GM12878 (cell line): ENCODE measurements at regions not wholly inside any gene's neighbourhood (a gene's known extent, or its start where the extent isn't known, plus 50 kb on each side); places are given as distances from the start of the nearest gene placed in this dataset.

Experiments
- ATAC-seq: fragments of 200-7000 bp; cut with Tn5 transposase; 3 replicates; pipeline ENCODE4 v1.9.1; 2020; ENCODE audit warnings: mild to moderate bottlenecking, moderate library complexity
- BruUV-seq: library from RNA; stranded (reverse); fragments of 400-500 nt; replicated peaks from 2 replicates; lab custom pipeline; 2021; lab: Mats Ljungman, UMichigan
- CTCF ChIA-PET: fragments of 300-600 bp; sonication (Branson Sonifier 250); formaldehyde crosslinking; extraction: SDS; loops from one replicate; lab custom pipeline; 2021; ENCODE audit warnings: inconsistent platforms; lab: Yijun Ruan, JAX
- POLR2A ChIA-PET: fragments of 350-600 bp; formaldehyde crosslinking; extraction: SDS; loops from one replicate; lab custom pipeline; 2021; ENCODE audit warnings: inconsistent platforms; lab: Charles Lee
- RAD21 ChIA-PET: fragments of 300-600 bp; sonication (Branson Sonifier 250); formaldehyde crosslinking; loops from one replicate; lab custom pipeline; 2023; ENCODE audit warnings: antibody characterized with exemption; ENCODE audit not compliant: unreplicated experiment; lab: Charles Lee
- SMC1A ChIA-PET: fragments of 300-600 bp; sonication (Branson Sonifier 250); formaldehyde crosslinking; loops from one replicate; lab custom pipeline; 2023; ENCODE audit not compliant: unreplicated experiment, uncharacterized antibody; lab: Charles Lee
- DNase-seq: peaks from one replicate; pipeline ENCODE4 v3.0.0-alpha.2; 2011; ENCODE audit warnings: low read depth, low spot score
- FAIRE-seq: peaks from 3 replicates; lab custom pipeline; 2011; peaks lifted over from hg19 to GRCh38; lab: Jason Lieb, UNC
- H2AFZ ChIP-seq: 2 replicates; pipeline ENCODE4 v1.6.0; 2011; ENCODE audit warnings: low read depth, low read length, control low read depth; ENCODE audit not compliant: control insufficient read depth
- H3K27ac ChIP-seq: 2 replicates; pipeline ENCODE4 v1.5.1; 2011; ENCODE audit warnings: control low read depth; ENCODE audit not compliant: control insufficient read depth, insufficient read depth
- H3K27me3 ChIP-seq, 2 experiments: replicated peaks in 1 of 2; 2 replicates each; pipeline versions ENCODE4 v1.6.0 to v1.6.1; 2011; ENCODE audit warnings: low read length in 1 of 2; ENCODE audit not compliant: control insufficient read depth in 2 of 2, insufficient read depth in 2 of 2
- H3K36me3 ChIP-seq, 2 experiments: 2 replicates each; pipeline ENCODE4 v1.5.1; 2011; ENCODE audit warnings: low read length in 1 of 2; ENCODE audit not compliant: control insufficient read depth in 2 of 2, insufficient read depth in 2 of 2
- H3K4me1 ChIP-seq: 2 replicates; pipeline ENCODE4 v1.6.1; 2011; ENCODE audit warnings: mild to moderate bottlenecking, low read length, moderate library complexity, mixed read lengths; ENCODE audit not compliant: control insufficient read depth, insufficient read depth
- H3K4me2 ChIP-seq: 2 replicates; pipeline ENCODE4 v1.6.0; 2011; ENCODE audit warnings: control low read depth; ENCODE audit not compliant: control insufficient read depth, insufficient read depth
- H3K4me3 ChIP-seq: fragments of 200-600 bp; sonication (generic); 2 replicates; pipeline ENCODE4 v1.5.1; 2016
- H3K79me2 ChIP-seq: 2 replicates; pipeline ENCODE4 v1.6.0; 2011; ENCODE audit warnings: low read length; ENCODE audit not compliant: control insufficient read depth, insufficient read depth
- H3K9ac ChIP-seq: 2 replicates; pipeline ENCODE4 v1.8.0; 2011; ENCODE audit warnings: low read length, control low read depth, mixed read lengths; ENCODE audit not compliant: control insufficient read depth, insufficient read depth
- H3K9me3 ChIP-seq: replicated peaks from 3 replicates; pipeline ENCODE4 v1.5.1; 2011; ENCODE audit warnings: mild to moderate bottlenecking, low read length; ENCODE audit not compliant: control insufficient read depth, insufficient read depth
- H4K20me1 ChIP-seq: 2 replicates; pipeline ENCODE4 v1.6.0; 2011; ENCODE audit not compliant: control insufficient read depth, insufficient read depth
- BRCA1 ChIP-seq: IDR thresholded peaks from 2 replicates; pipeline ENCODE4 v1.6.1; 2011; ENCODE audit warnings: low read depth, low read length, improper control_type of control experiment
- CBX3 ChIP-seq: fragments of 200-600 bp; sonication (generic); IDR thresholded peaks from 2 replicates; pipeline ENCODE4 v1.6.1; 2016; ENCODE audit warnings: low read depth, borderline replicate concordance
- ESRRA ChIP-seq: IDR thresholded peaks from 2 replicates; pipeline ENCODE4 v1.6.1; 2012; ENCODE audit warnings: mild to moderate bottlenecking, low read length, improper control_type of control experiment
- KLF5 ChIP-seq: fragments of 450-650 bp; IDR thresholded peaks from 2 replicates; pipeline ENCODE4 v1.6.1; 2014; ENCODE audit warnings: mild to moderate bottlenecking; ENCODE audit not compliant: partially characterized antibody
- MEF2A ChIP-seq: IDR thresholded peaks from 2 replicates; pipeline ENCODE4 v1.6.1; 2011; ENCODE audit warnings: low read depth, mild to moderate bottlenecking, low read length, moderate library complexity; ENCODE audit not compliant: insufficient read depth
- MYC ChIP-seq: IDR thresholded peaks from 2 replicates; pipeline ENCODE4 v1.6.1; 2011; ENCODE audit warnings: mild to moderate bottlenecking, low read length, moderate library complexity, inconsistent platforms; ENCODE audit not compliant: insufficient read depth, insufficient replicate concordance, insufficient read length, severe bottlenecking
- PRDM15 ChIP-seq: fragments of 450-650 bp; formaldehyde crosslinking; IDR thresholded peaks from 2 replicates; pipeline ENCODE4 v1.4.0; 2020; ENCODE audit warnings: mild to moderate bottlenecking, moderate library complexity
- RUNX3 ChIP-seq: IDR thresholded peaks from 2 replicates; pipeline ENCODE4 v1.6.1; 2012; ENCODE audit warnings: low read length, inconsistent platforms
- SMAD5 ChIP-seq: IDR thresholded peaks from 2 replicates; pipeline ENCODE4 v1.6.1; 2016; ENCODE audit warnings: antibody characterized with exemption, low read depth
- SPI1 ChIP-seq: IDR thresholded peaks from 2 replicates; pipeline ENCODE4 v1.6.1; 2011; ENCODE audit warnings: low read depth, mild to moderate bottlenecking, low read length, moderate library complexity, borderline replicate concordance; ENCODE audit not compliant: insufficient read depth
- SRF ChIP-seq, 2 experiments: IDR thresholded peaks; 2 replicates each; pipeline ENCODE4 v1.6.1; 2011; ENCODE audit warnings: low read depth in 2 of 2, low read length in 2 of 2, mild to moderate bottlenecking in 1 of 2, moderate library complexity in 1 of 2
- TAF1 ChIP-seq: IDR thresholded peaks from 2 replicates; pipeline ENCODE4 v1.6.1; 2011; ENCODE audit warnings: mild to moderate bottlenecking, low read depth, low read length, borderline replicate concordance
- USF2 ChIP-seq: IDR thresholded peaks from 2 replicates; pipeline ENCODE4 v1.6.1; 2011; ENCODE audit warnings: low read depth, low read length, improper control_type of control experiment, borderline replicate concordance
- WRNIP1 ChIP-seq: IDR thresholded peaks from 2 replicates; pipeline ENCODE4 v1.6.1; 2011; ENCODE audit warnings: low read depth, low read length, improper control_type of control experiment, borderline replicate concordance
- YY1 ChIP-seq: IDR thresholded peaks from 2 replicates; pipeline ENCODE4 v1.6.1; 2011; ENCODE audit warnings: low read depth, mild to moderate bottlenecking, low read length
- ZNF217 ChIP-seq: fragments of 450-650 bp; IDR thresholded peaks from 2 replicates; pipeline ENCODE4 v1.6.1; 2017; ENCODE audit warnings: antibody characterized with exemption, mild to moderate bottlenecking
- ZNF274 ChIP-seq: IDR thresholded peaks from one replicate; pipeline ENCODE4 v1.8.0; 2011; ENCODE audit not compliant: insufficient read length, insufficient read depth
- WGBS: methylation state at CpG from one replicate; pipeline ENCODE4 v1.1.6; 2016; ENCODE audit warnings: low lambda C conversion rate; ENCODE audit not compliant: insufficient replicate concordance, insufficient coverage; ENCODE audit errors: missing lambda C conversion rate; 5-methylcytosine and 5-hydroxymethylcytosine counted together
- in situ Hi-C: fragments of 300-500 bp; cut with MboI; formaldehyde crosslinking; loops from 9 replicates; pipeline ENCODE4 v1.14.3; 2018; ENCODE audit warnings: mixed read lengths
- intact Hi-C: fragments of 100-400 bp; cut with micrococcal nuclease; formaldehyde crosslinking; loops from one replicate; pipeline ENCODE4 v1.14.2; 2022; ENCODE audit not compliant: unreplicated experiment

- TF ChIP-seq MYC, result no peak
Observed at GRCh38 chr2:16387461-16387984, 278.1 kb downstream of the CYRIA start (continued).

GRCh38 chr2:16386431-16386830, 279.2 kb downstream of the CYRIA start:
- DNase-seq (no peak), FAIRE-seq (no peak), ATAC-seq (no peak)
- Histone ChIP-seq H3K4me1 (no peaks in the 10 kb centered on the region), H3K36me3 (no peaks in the 10 kb centered on the region), H3K4me3 (no peak overlapping the region), H3K9ac (no peak overlapping the region), H3K4me2 (no peak overlapping the region), H3K27me3 (no peaks in the 10 kb centered on the region), H3K27ac (no peak overlapping the region), H3K79me2 (no peaks in the 10 kb centered on the region), H2AFZ (no peak overlapping the region), H4K20me1 (no peaks in the 10 kb centered on the region), H3K9me3 (no peaks in the 10 kb centered on the region)
- in situ Hi-C loops (no loop called here), intact Hi-C loops (no loop called here)
- no TSS peak for BruUV-seq
- ChIA-PET SMC1A (interaction anchor here (0.9 kb wide), 1 partner anchor 18 kb away, joined by 3 read pairs; no protein-coding TSS in a partner anchor), POLR2A (no interaction called here), RAD21 (no interaction called here), CTCF (no interaction called here)
- WGBS, result 26% methylated on average over 7 of the region's 7 CpGs
- TF ChIP-seq MEF2A, result no peak
- no peak for TF ChIP-seq TAF1
- no peak for TF ChIP-seq SPI1
- no peak for TF ChIP-seq ZNF274
- no peak for TF ChIP-seq RUNX3
- TF ChIP-seq KLF5, result no peak
- no peak for TF ChIP-seq PRDM15
- TF ChIP-seq SRF (IDR thresholded peaks at IDR 0.05; ENCODE audit: low read depth in 2 of 2, low read length in 2 of 2), result no peak
- TF ChIP-seq CBX3, result no peak
- no peak for TF ChIP-seq USF2
- no peak for TF ChIP-seq SMAD5
- TF ChIP-seq ZNF217, result no peak
- no peak for TF ChIP-seq BRCA1
- no peak for TF ChIP-seq ESRRA
- TF ChIP-seq WRNIP1, result no peak
- TF ChIP-seq YY1, result no peak
